DOHH2 (cell line): ENCODE measurements at regions not wholly inside any gene's neighbourhood (a gene's known extent, or its start where the extent isn't known, plus 50 kb on each side); places are given as distances from the start of the nearest gene placed in this dataset.

Experiments
- H3F3A ChIP-seq: fragments of 200-600 bp; sonication (generic), shearing (Covaris generic); 2 replicates; pipeline ENCODE4 v1.6.0; 2016; ENCODE audit warnings: antibody characterized with exemption, mild to moderate bottlenecking; ENCODE audit not compliant: control insufficient read depth, insufficient read depth
- H3K27ac ChIP-seq: fragments of 200-600 bp; sonication (generic); 2 replicates; pipeline ENCODE4 v1.5.1; 2014; ENCODE audit warnings: low read depth, mild to moderate bottlenecking, low read length, moderate library complexity
- H3K27me3 ChIP-seq: fragments of 200-600 bp; sonication (generic); 2 replicates; pipeline ENCODE4 v1.6.1; 2014; ENCODE audit warnings: mild to moderate bottlenecking, low read length, mixed read lengths; ENCODE audit not compliant: control insufficient read depth
- H3K36me3 ChIP-seq: fragments of 200-600 bp; sonication (generic); 2 replicates; pipeline ENCODE4 v1.6.1; 2014; ENCODE audit warnings: mild to moderate bottlenecking, low read length, moderate library complexity, mixed read lengths; ENCODE audit not compliant: control insufficient read depth
- H3K4me1 ChIP-seq: fragments of 200-600 bp; sonication (generic); 2 replicates; pipeline ENCODE4 v1.6.1; 2014; ENCODE audit warnings: mild to moderate bottlenecking, low read length, mixed read lengths; ENCODE audit not compliant: control insufficient read depth
- H3K4me2 ChIP-seq: fragments of 200-600 bp; sonication (generic); 2 replicates; pipeline ENCODE4 v1.6.0; 2014; ENCODE audit warnings: mild to moderate bottlenecking, low read length, moderate library complexity
- H3K4me3 ChIP-seq: fragments of 200-600 bp; sonication (generic); 2 replicates; pipeline ENCODE4 v1.5.1; 2014; ENCODE audit warnings: mild to moderate bottlenecking, low read length, mixed read lengths
- H3K79me2 ChIP-seq: fragments of 200-600 bp; sonication (generic); 2 replicates; pipeline ENCODE4 v1.6.1; 2014; ENCODE audit warnings: mild to moderate bottlenecking, low read length, mixed read lengths; ENCODE audit not compliant: control insufficient read depth
- H3K9me2 ChIP-seq: fragments of 200-600 bp; sonication (generic); replicated peaks from 2 replicates; pipeline ENCODE4 v1.6.1; 2014; ENCODE audit warnings: mild to moderate bottlenecking, low read length, mixed read lengths; ENCODE audit not compliant: control insufficient read depth
- H3K9me3 ChIP-seq: fragments of 200-600 bp; sonication (generic); 2 replicates; pipeline ENCODE4 v1.6.1; 2014; ENCODE audit warnings: antibody characterized with exemption, low read length, mixed read lengths; ENCODE audit not compliant: control insufficient read depth, insufficient read depth
- H4K20me1 ChIP-seq: fragments of 200-600 bp; sonication (generic); 2 replicates; pipeline ENCODE4 v1.6.0; 2014; ENCODE audit warnings: low read depth, mild to moderate bottlenecking, antibody characterized with exemption, low read length, moderate library complexity; ENCODE audit not compliant: control insufficient read depth, insufficient read depth
- CTCF ChIP-seq: fragments of 200-600 bp; sonication (generic); IDR thresholded peaks from one replicate; pipeline ENCODE4 v1.5.1; 2014; ENCODE audit warnings: antibody characterized with exemption, mild to moderate bottlenecking, low read depth, low read length; ENCODE audit not compliant: poor library complexity, severe bottlenecking
- EZH2phosphoT487 ChIP-seq: fragments of 200-600 bp; sonication (generic); IDR thresholded peaks from 2 replicates; pipeline ENCODE4 v1.6.1; 2017; ENCODE audit warnings: borderline replicate concordance, mild to moderate bottlenecking, antibody characterized with exemption, low read length, moderate library complexity, mixed read lengths

GRCh38 chr1:37233606-37234005, 199.3 kb upstream of the GRIK3 start:
- H3K9me2 ChIP-seq, result no peaks in the 10 kb centered on the region
- H3K79me2 ChIP-seq, result no peaks in the 10 kb centered on the region
- H3F3A ChIP-seq, result no peaks in the 10 kb centered on the region
- no peak overlapping the region for H3K27ac ChIP-seq
- no peak overlapping the region for H3K4me2 ChIP-seq
- TF ChIP-seq CTCF (no peak), EZH2phosphoT487 (no peak)
- peaks cover 15% of the 10 kb centered on the region for H3K27me3 ChIP-seq
- H3K36me3 ChIP-seq, result no peaks in the 10 kb centered on the region
- no peaks in the 10 kb centered on the region for H3K4me1 ChIP-seq
- no peaks in the 10 kb centered on the region; the same call in 1 of the 2 replicates for H4K20me1 ChIP-seq
- no peaks in the 10 kb centered on the region for H3K9me3 ChIP-seq
- H3K4me3 ChIP-seq, result no peak overlapping the region

GRCh38 chr1:37234941-37235418, 200.7 kb upstream of the GRIK3 start:
- TF ChIP-seq CTCF (no peak), EZH2phosphoT487 (no peak)
- Histone ChIP-seq H3F3A (no peaks in the 10 kb centered on the region), H3K9me2 (no peaks in the 10 kb centered on the region), H3K79me2 (no peaks in the 10 kb centered on the region), H3K4me3 (no peak overlapping the region), H4K20me1 (no peaks in the 10 kb centered on the region; the same call in 1 of the 2 replicates), H3K27ac (no peak overlapping the region), H3K4me2 (no peak overlapping the region), H3K27me3 (peaks cover 20% of the 10 kb centered on the region), H3K9me3 (no peaks in the 10 kb centered on the region), H3K36me3 (no peaks in the 10 kb centered on the region), H3K4me1 (no peaks in the 10 kb centered on the region)

- no peak overlapping the region for H3K27ac ChIP-seq
- H3K4me3 ChIP-seq, result no peak overlapping the region
- no peaks in the 10 kb centered on the region; the same call in 1 of the 2 replicates for H4K20me1 ChIP-seq
These were observed 203.6 kb upstream of the GRIK3 start for GRCh38 chr1:37237948-37238347.

More at GRCh38 chr1:37237948-37238347, 203.6 kb upstream of the GRIK3 start:
- Histone ChIP-seq H3K9me3 (no peaks in the 10 kb centered on the region), H3K36me3 (no peaks in the 10 kb centered on the region), H3F3A (no peaks in the 10 kb centered on the region), H3K4me2 (no peak overlapping the region), H3K79me2 (no peaks in the 10 kb centered on the region), H3K9me2 (no peaks in the 10 kb centered on the region), H3K27me3 (peaks cover 20% of the 10 kb centered on the region), H3K4me1 (no peaks in the 10 kb centered on the region)
- no peak for TF ChIP-seq EZH2phosphoT487
- TF ChIP-seq CTCF, result no peak
